HEK293T (cell line): ENCODE measurements at regions not wholly inside any gene's neighbourhood (a gene's known extent, or its start where the extent isn't known, plus 50 kb on each side); places are given as distances from the start of the nearest gene placed in this dataset.
A peak's percentile ranks its signal among the peaks of the same experiment; 100 is the strongest.

Experiments
- CTCF ChIA-PET: fragments of 350-600 bp; formaldehyde crosslinking; extraction: SDS; loops from one replicate; lab custom pipeline; 2021; ENCODE audit warnings: antibody characterized with exemption, inconsistent platforms; lab: Yijun Ruan, JAX
- POLR2A ChIA-PET: fragments of 350-600 bp; formaldehyde crosslinking; extraction: SDS; loops from one replicate; lab custom pipeline; 2020; ENCODE audit warnings: antibody characterized with exemption, inconsistent platforms; lab: Yijun Ruan, JAX
- DNase-seq: peaks from one replicate; pipeline ENCODE4 v3.0.0; 2012; ENCODE audit warnings: mixed read lengths; ENCODE audit errors: extremely low spot score
- ARNT ChIP-seq: fragments of 450-650 bp; IDR thresholded peaks from 2 replicates; pipeline ENCODE4 v1.6.1; 2017; ENCODE audit warnings: mild to moderate bottlenecking
- BHLHE40 ChIP-seq: fragments of 450-650 bp; IDR thresholded peaks from 2 replicates; pipeline ENCODE4 v1.6.1; 2016; ENCODE audit warnings: mild to moderate bottlenecking, moderate library complexity, borderline replicate concordance
- CTBP1 ChIP-seq: fragments of 450-650 bp; IDR thresholded peaks from 2 replicates; pipeline ENCODE4 v1.6.1; 2016; ENCODE audit warnings: borderline replicate concordance
- ELF4 ChIP-seq: fragments of 450-650 bp; IDR thresholded peaks from 2 replicates; pipeline ENCODE4 v1.6.1; 2017; ENCODE audit warnings: antibody characterized with exemption
- FOXA1 ChIP-seq: fragments of 450-650 bp; IDR thresholded peaks from 2 replicates; pipeline ENCODE4 v1.6.1; 2016; ENCODE audit warnings: mild to moderate bottlenecking
- FOXK2 ChIP-seq: fragments of 450-650 bp; IDR thresholded peaks from 2 replicates; pipeline ENCODE4 v1.6.1; 2016; ENCODE audit warnings: mild to moderate bottlenecking
- FOXM1 ChIP-seq: fragments of 450-650 bp; IDR thresholded peaks from 2 replicates; pipeline ENCODE4 v1.6.1; 2017; ENCODE audit warnings: mild to moderate bottlenecking, borderline replicate concordance
- HDGF ChIP-seq: fragments of 450-650 bp; IDR thresholded peaks from 2 replicates; pipeline ENCODE4 v1.6.1; 2017; ENCODE audit warnings: antibody characterized with exemption, borderline replicate concordance
- L3MBTL2 ChIP-seq: fragments of 450-650 bp; conservative IDR thresholded peaks from 2 replicates; pipeline ENCODE4 v1.6.1; 2016; ENCODE audit warnings: mild to moderate bottlenecking
- LEF1 ChIP-seq: fragments of 450-650 bp; IDR thresholded peaks from 2 replicates; pipeline ENCODE4 v1.6.1; 2017; ENCODE audit warnings: mild to moderate bottlenecking, borderline replicate concordance
- NFRKB ChIP-seq: fragments of 450-650 bp; IDR thresholded peaks from 2 replicates; pipeline ENCODE4 v1.6.1; 2016; ENCODE audit warnings: mild to moderate bottlenecking, moderate library complexity
- SP1 ChIP-seq: fragments of 450-650 bp; IDR thresholded peaks from 2 replicates; pipeline ENCODE4 v1.6.1; 2017
- SUZ12 ChIP-seq: fragments of 450-650 bp; IDR thresholded peaks from 2 replicates; pipeline ENCODE4 v1.6.1; 2016; ENCODE audit warnings: mild to moderate bottlenecking
- TARDBP ChIP-seq: fragments of 450-650 bp; IDR thresholded peaks from 2 replicates; pipeline ENCODE4 v1.6.1; 2016
- ZNF384 ChIP-seq: fragments of 450-650 bp; IDR thresholded peaks from 2 replicates; pipeline ENCODE4 v1.6.1; 2016
- TF ChIP-seq, protein P1 (sequence below): fragments of 450-650 bp; IDR thresholded peaks from 2 replicates; pipeline ENCODE4 v1.6.1; 2016

DNA sequence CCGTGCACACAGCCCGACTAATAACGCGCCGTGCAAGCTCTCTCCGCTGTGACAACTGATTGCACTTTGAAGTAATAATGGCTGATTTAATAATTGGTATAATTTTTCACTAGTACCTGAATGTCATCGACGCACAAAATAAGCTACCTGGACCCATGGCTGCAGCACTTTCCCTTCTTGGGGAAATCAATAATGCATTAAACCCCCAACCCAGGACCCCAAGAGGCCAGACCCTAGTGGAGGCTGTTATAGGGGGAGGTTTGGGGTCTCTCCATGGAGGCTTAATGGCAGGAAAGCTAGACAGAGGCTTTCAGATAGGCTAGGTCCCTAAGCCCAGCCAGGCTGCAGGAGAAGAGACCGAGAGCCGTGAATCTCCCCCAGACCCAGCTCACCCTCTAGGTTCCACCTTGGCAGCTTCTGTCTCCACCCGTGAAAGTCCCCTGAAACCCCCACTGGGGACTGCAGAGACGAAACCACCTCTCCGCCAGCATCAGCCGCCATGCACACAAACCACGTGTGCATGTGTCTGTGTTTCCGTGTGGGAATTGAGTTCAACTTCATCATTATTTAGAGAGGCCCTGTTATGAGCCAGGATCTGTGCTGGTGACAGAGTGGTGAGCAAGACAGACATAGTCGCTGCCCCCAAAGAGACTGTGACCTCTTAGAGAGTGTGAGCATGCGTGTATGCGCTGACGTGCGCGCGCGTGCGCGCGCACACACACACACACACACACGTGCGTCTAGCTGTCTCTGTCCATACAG, 168.6 kb upstream of the MVB12B start:
- ChIA-PET CTCF (no interaction called here), POLR2A (no interaction called here)

DNA sequence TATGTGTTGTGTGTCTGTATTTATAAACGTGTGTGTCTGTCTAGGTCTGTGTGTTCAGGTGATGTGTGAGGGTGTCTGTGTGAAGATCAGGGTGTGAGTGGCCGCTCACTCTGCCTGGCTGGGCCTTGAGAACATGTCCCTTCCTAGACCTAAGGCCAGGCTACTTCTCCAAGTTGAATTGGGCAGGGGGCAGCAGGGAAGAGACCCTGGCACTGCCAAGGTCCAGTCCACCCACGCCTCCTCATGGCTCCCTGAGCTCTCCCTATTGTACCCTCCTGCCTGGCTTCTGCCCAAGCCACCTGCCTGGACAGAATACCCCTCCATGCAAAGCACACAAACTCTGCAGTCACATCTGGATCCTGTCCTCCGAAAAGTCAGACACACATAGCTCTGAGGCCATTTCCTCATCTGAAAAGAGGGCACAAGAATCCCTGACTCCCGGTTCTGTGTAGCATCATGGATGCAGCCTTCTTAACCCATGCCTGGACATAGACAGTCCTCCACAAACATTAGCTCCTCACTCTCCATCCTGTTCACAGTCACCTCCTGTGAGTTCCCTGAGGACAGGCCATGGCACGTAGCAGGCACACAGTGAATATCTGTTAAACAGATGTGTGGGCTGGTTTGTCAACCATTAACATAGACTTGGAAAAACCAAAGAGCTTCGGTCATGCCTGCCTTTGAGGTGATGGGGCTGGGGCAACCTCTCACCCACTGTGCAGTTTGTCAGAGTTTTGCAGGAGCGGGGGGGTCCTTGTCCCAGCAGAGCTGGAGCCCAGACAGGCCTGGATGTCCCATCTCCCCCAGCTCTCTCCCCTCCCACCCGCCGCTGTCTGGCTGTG, 167.8 kb upstream of the MVB12B start:
- TF ChIP-seq SUZ12 = no peak
- TF ChIP-seq NFRKB = no peak
- TF ChIP-seq HDGF = no peak
- no peak for TF ChIP-seq BHLHE40
- TF ChIP-seq, protein P1, sequence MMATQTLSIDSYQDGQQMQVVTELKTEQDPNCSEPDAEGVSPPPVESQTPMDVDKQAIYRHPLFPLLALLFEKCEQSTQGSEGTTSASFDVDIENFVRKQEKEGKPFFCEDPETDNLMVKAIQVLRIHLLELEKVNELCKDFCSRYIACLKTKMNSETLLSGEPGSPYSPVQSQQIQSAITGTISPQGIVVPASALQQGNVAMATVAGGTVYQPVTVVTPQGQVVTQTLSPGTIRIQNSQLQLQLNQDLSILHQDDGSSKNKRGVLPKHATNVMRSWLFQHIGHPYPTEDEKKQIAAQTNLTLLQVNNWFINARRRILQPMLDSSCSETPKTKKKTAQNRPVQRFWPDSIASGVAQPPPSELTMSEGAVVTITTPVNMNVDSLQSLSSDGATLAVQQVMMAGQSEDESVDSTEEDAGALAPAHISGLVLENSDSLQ = no peak
- no peak for TF ChIP-seq L3MBTL2
- no peak for TF ChIP-seq SP1
- no peak for TF ChIP-seq LEF1
- TF ChIP-seq ZNF384 = no peak
- TF ChIP-seq CTBP1 = no peak
- POLR2A ChIA-PET = no interaction called here
- DNase-seq = no peak
- CTCF ChIA-PET = no interaction called here

More for the DNA sequence above, 168.6 kb upstream of the MVB12B start:
- no peak for TF ChIP-seq LEF1
- TF ChIP-seq FOXA1 = no peak
- TF ChIP-seq FOXK2 = no peak
- TF ChIP-seq SUZ12 = no peak
- TF ChIP-seq ARNT = no peak
- TF ChIP-seq CTBP1 = no peak
- no peak for TF ChIP-seq TARDBP
- TF ChIP-seq ZNF384 = no peak
- TF ChIP-seq BHLHE40 = no peak
- no peak for TF ChIP-seq HDGF
- no peak for TF ChIP-seq L3MBTL2
- TF ChIP-seq NFRKB = no peak
- TF ChIP-seq ELF4 = no peak
- no peak for DNase-seq

DNA sequence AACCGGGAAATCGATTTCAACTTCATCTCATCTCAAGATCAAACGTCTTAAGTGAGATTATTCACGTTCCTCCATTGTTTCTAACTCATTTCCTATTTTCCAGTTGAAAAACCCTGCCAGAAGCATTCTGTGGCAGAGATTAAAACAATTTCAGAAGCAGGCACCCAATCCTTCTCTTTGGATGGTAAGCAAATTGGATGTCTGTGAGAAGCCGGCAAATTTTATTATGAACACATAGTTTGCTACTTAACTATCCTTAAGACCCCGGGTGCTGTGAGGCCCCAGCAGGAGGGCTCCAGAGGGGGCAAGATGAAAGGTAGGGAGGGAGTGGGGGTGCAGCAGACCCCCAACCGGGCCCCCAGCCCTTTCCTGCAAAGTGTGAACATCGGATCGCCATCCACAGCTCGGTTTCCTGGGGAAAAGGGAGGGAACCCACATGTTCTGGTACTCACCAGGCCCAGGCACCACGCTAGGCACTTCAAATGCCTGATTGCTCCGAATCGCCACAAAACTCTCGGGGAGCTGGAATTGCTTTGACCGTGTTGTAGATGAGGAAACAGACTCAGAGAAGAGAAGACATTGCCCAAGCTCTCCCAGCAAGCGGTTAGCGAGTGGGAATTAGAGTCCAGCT, 167.1 kb upstream of the MVB12B start:
- CTCF ChIA-PET = no interaction called here
- POLR2A ChIA-PET = no interaction called here
- DNase-seq = peak; percentile 2
- no peak for TF ChIP-seq HDGF
- TF ChIP-seq LEF1 = no peak
- TF ChIP-seq FOXA1 = no peak
- TF ChIP-seq, protein P1 = no peak
- TF ChIP-seq ZNF384 = no peak
- TF ChIP-seq SP1 = no peak
- TF ChIP-seq ARNT = no peak
- no peak for TF ChIP-seq ELF4
- TF ChIP-seq SUZ12 = no peak
- no peak for TF ChIP-seq CTBP1
- no peak for TF ChIP-seq BHLHE40
- no peak for TF ChIP-seq NFRKB
- TF ChIP-seq TARDBP = no peak
- TF ChIP-seq FOXK2 = no peak
- no peak for TF ChIP-seq FOXM1
- TF ChIP-seq L3MBTL2 = no peak

DNA sequence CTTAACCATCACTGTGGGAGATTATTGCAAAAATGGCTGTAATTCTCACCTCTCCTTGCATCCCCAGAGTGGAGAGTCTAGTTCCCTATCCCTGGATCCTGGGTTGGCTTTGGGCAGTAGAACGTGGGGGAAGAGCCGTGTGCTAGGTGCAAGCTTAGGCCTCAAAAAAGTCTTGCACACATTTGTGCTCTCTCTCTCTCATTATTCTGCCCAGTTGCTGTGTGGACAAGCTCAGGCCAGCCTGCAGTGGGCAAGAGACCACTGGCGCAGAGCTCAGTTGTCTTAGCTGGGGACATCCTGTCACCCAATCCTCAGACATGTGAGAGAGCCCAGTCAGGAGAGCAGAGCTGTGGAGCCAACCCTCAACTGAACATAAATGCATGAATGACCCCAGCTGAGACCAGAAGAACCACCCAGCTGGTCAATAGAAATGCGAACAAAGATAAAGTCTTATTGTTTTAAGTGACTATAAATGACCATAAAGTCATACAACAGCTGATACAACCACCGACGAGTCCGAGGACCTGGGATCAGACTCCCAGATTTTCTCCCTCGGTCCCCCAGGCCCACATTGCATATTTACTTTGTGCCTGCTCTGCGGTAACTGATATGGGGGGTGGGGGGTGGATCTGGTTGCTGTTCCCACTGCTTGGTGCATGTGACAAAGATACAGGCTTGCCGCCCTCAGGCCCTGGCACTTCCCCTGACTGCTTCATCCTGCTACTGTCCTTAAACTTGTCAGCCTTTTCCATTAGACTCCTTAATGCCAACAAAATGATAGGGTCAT, 166.4 kb upstream of the MVB12B start:
- ChIA-PET CTCF (no interaction called here), POLR2A (no interaction called here)
- DNase-seq = peak; percentile 3
- TF ChIP-seq HDGF (no peak), FOXA1 (no peak), ZNF384 (no peak), L3MBTL2 (no peak), LEF1 (no peak), FOXM1 (no peak), SP1 (no peak), FOXK2 (no peak), BHLHE40 (no peak), ELF4 (no peak), CTBP1 (no peak), SUZ12 (no peak)
- TF ChIP-seq, protein P1 = no peak
